Thoracic aorta (tissue), 2 donors: ENCODE measurements at regions not wholly inside any gene's neighbourhood (a gene's known extent, or its start where the extent isn't known, plus 50 kb on each side); places are given as distances from the start of the nearest gene placed in this dataset.

Source experiments
- ATAC-seq: fragments of 150-250 bp; one replicate; pipeline ENCODE4 v1.8.0; 2017; ENCODE audit warnings: low read depth; ENCODE audit not compliant: insufficient number of reproducible peaks, low FRiP score
- DNase-seq: peaks from one replicate; pipeline ENCODE4 v3.0.0-alpha.2; 2020; ENCODE audit warnings: low spot score
- H3K27ac ChIP-seq, 2 donors: fragments of 200-600 bp; sonication (generic); 1 replicate in 1 of 2; 2 replicates in 1 of 2; pipeline ENCODE4 v1.5.1; 2016; ENCODE audit warnings: mild to moderate bottlenecking in 2 of 2, moderate library complexity in 2 of 2
- H3K27me3 ChIP-seq: fragments of 200-600 bp; sonication (generic); replicated peaks from 2 replicates; pipeline ENCODE4 v1.6.0; 2016; ENCODE audit warnings: mild to moderate bottlenecking; ENCODE audit not compliant: insufficient read depth
- H3K36me3 ChIP-seq: fragments of 200-600 bp; sonication (generic); one replicate; pipeline ENCODE4 v1.5.1; 2016
- H3K4me1 ChIP-seq, 2 donors: fragments of 200-600 bp; sonication (generic); 1 replicate in 1 of 2; 2 replicates in 1 of 2; pipeline versions ENCODE4 v1.5.1 to v1.6.0; 2016; ENCODE audit warnings: low read depth in 2 of 2, mild to moderate bottlenecking in 1 of 2; ENCODE audit not compliant: control insufficient read depth in 1 of 2
- H3K4me3 ChIP-seq: fragments of 200-600 bp; sonication (generic); 2 replicates; pipeline ENCODE4 v1.5.1; 2016; ENCODE audit warnings: mild to moderate bottlenecking
- H3K9me3 ChIP-seq: fragments of 200-600 bp; sonication (generic); 2 replicates; pipeline ENCODE4 v1.5.1; 2016
- TF ChIP-seq, protein P1 (sequence below): fragments of 200-600 bp; sonication (generic); IDR thresholded peaks from one replicate; pipeline ENCODE4 v1.5.1; 2019; ENCODE audit warnings: antibody characterized with exemption

DNA sequence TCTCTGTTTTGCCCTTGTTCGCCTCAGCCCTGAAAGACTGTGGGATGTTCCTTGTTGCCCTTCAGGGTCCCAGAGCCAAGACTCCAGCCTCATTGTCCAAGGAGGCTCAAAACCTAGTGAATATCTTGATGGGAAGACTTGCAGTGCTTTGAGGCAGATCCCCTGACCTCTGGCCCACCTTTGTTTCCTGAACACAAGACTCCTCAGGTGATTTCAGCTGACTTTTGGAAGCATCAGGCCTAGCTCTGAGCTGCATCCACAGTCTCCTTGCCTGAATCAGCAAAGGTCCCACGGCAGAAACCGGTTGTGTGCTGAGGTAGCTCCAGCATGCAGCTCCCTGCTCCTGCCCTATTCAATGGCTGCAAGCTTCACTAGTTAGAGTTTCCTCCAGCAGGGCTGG is 159.3 kb upstream of the B3GAT1 start:
- Histone ChIP-seq H3K4me3 (no peak overlapping the region), H3K27me3 (no peaks in the 10 kb centered on the region), H3K9me3 (no peaks in the 10 kb centered on the region), H3K27ac (no peak overlapping the region), H3K4me1 (no peaks in the 10 kb centered on the region), H3K36me3 (no peaks in the 10 kb centered on the region)
- ATAC-seq = no peak
- TF ChIP-seq, protein P1, sequence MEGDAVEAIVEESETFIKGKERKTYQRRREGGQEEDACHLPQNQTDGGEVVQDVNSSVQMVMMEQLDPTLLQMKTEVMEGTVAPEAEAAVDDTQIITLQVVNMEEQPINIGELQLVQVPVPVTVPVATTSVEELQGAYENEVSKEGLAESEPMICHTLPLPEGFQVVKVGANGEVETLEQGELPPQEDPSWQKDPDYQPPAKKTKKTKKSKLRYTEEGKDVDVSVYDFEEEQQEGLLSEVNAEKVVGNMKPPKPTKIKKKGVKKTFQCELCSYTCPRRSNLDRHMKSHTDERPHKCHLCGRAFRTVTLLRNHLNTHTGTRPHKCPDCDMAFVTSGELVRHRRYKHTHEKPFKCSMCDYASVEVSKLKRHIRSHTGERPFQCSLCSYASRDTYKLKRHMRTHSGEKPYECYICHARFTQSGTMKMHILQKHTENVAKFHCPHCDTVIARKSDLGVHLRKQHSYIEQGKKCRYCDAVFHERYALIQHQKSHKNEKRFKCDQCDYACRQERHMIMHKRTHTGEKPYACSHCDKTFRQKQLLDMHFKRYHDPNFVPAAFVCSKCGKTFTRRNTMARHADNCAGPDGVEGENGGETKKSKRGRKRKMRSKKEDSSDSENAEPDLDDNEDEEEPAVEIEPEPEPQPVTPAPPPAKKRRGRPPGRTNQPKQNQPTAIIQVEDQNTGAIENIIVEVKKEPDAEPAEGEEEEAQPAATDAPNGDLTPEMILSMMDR = no peak
- no peak for DNase-seq

DNA sequence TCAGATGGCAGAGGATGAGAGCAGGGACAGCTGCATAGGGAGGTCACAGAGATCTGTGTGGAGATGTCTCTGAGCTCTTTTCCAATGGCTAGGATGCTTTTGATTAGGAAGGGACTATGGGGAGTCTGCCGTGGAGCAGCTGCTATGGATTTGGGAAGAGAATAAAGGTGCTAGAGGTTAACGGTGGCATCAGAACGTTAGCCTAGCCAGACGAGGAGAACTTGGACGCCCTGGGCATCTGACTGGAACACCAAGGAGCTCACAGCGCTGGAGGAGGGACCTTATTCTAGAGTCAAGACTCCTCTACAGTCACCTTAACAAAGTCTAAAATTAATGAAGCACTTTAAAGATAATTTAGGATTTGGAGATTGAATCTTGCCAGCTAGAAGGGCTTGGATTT is 157.2 kb upstream of the B3GAT1 start:
- H3K4me1 ChIP-seq = no peaks in the 10 kb centered on the region
- no peak for DNase-seq

DNA sequence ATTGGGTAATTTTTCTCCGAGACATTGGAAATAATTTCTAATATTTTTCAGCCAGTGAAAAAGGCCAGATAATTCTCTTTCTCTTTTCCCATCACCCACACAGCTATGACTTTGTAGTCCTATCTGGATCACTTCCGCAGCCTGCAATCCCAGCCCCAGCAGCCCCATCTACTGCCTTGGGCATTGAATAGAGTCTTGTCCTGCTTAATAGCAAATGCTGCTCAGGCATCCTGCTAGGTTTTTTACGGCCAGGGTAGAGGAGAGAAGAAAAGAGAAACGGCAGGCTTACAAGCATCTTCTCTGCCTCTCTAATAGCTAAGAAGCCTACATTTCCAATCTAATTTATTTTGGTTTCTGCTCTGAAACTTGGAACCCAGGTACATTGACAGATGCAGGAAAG is 154.3 kb upstream of the B3GAT1 start:
- no peaks in the 10 kb centered on the region for H3K36me3 ChIP-seq
- no peak overlapping the region for H3K4me3 ChIP-seq
- H3K27ac ChIP-seq = no peak overlapping the region
- ATAC-seq (no peak), DNase-seq (no peak)
- H3K9me3 ChIP-seq = no peaks in the 10 kb centered on the region
- TF ChIP-seq, protein P1 = no peak
- no peaks in the 10 kb centered on the region for H3K27me3 ChIP-seq
- no peaks in the 10 kb centered on the region for H3K4me1 ChIP-seq

More for the DNA sequence above, 157.2 kb upstream of the B3GAT1 start:
- TF ChIP-seq, protein P1 = no peak
- no peak overlapping the region for H3K27ac ChIP-seq
- no peaks in the 10 kb centered on the region for H3K9me3 ChIP-seq
- no peak for ATAC-seq
- no peak overlapping the region for H3K4me3 ChIP-seq
- no peaks in the 10 kb centered on the region for H3K27me3 ChIP-seq
- no peaks in the 10 kb centered on the region for H3K36me3 ChIP-seq

DNA sequence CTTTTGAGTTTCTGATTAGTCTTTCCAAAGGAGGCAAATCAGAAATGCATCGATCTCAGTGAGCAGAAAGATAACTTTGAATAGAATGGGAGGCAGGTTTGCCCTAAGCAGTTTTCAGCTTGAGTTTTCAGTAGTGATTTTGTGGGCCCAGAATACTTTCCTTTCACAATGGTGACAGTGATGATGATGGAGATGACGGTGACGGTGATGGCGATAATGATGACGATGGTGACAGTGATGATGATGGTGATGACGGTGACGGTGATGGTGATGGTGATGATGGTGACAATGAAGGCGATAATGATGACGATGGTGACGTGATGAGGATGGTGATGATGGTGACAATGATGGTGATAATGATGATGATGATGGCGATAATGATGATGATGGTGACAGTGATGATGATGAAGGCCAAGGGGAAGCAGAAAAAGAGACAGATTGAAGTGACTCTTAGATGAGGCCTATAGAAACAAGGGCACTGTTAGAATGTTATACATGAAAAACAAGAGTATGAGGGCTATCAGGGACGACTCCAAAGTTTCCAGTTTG is 153.4 kb upstream of the B3GAT1 start:
- no peak for ATAC-seq
- H3K27ac ChIP-seq = no peak overlapping the region
- H3K36me3 ChIP-seq = no peaks in the 10 kb centered on the region
- H3K27me3 ChIP-seq = no peaks in the 10 kb centered on the region
- H3K4me1 ChIP-seq = no peaks in the 10 kb centered on the region
- TF ChIP-seq, protein P1 = no peak
- no peak overlapping the region for H3K4me3 ChIP-seq
- no peak for DNase-seq
- no peaks in the 10 kb centered on the region for H3K9me3 ChIP-seq

DNA sequence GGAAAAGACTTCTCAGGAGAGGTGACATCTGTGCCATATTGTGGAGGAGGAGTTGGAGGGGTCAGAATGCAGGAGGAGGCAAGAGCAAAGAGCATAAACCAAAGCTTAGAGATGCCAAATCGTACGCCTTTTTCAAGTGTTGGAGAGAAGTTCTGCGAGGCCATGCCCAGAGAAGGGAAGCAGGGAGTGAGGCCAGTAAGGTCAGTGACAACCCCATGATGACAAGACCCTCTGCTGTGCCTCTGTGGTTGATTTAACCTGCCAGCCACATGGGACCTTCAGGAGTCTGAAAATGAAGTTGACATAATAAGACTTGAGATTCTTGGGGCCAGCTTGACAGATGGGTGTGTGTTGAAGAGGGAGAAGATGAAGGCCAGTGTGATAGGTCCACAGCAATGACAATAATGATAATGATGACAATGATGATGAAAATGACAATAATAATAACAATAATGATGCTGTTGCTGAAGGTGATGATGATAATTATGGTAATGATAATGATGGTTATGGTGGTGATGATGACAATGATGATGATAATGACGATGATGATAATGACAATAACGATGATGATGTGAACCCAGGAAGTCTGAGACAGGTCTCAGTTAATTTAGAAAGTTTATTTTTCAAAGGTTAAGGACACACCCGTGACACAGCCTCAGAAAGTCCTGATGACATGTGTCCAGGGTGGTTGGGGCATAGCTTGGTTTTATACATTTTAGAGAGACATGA is 152.6 kb upstream of the B3GAT1 start:
- ATAC-seq = no peak
- no peak overlapping the region for H3K4me3 ChIP-seq
- H3K27me3 ChIP-seq = no peaks in the 10 kb centered on the region
- no peak overlapping the region for H3K27ac ChIP-seq
- H3K4me1 ChIP-seq = no peaks in the 10 kb centered on the region
- H3K9me3 ChIP-seq = no peaks in the 10 kb centered on the region
- DNase-seq = no peak
- TF ChIP-seq, protein P1 = no peak
- no peaks in the 10 kb centered on the region for H3K36me3 ChIP-seq
